ENCODE measurements at regions not wholly inside any gene's neighbourhood (a gene's known extent, or its start where the extent isn't known, plus 50 kb on each side); places are given as distances from the start of the nearest gene placed in this dataset.

GRCh38 chr9:687994-688393, 153.5 kb upstream of the DMRT1 start:
- Histone ChIP-seq H3K4me2 (no peak overlapping the region), H3K9ac (no peak overlapping the region), H3K36me3 (replicated peaks in 1 of 2; ENCODE audit: control insufficient read depth in 1 of 2, insufficient read depth in 2 of 2, low read length in 1 of 2) (no peaks in the 10 kb centered on the region), H3K27ac (ENCODE audit: low read depth in 2 of 2, low read length in 1 of 2) (no peak overlapping the region), H3F3A (replicated peaks; ENCODE audit: insufficient read depth) (peaks cover 31% of the 10 kb centered on the region), H4K20me1 (ENCODE audit: insufficient read depth) (no peaks in the 10 kb centered on the region), H3K4me1 (ENCODE audit: control insufficient read depth in 1 of 2, insufficient read depth in 2 of 2, low read depth in 1 of 2, low read length in 1 of 2) (no peaks in the 10 kb centered on the region; a peak in 2 of 4 replicates), H3K4me3 (ENCODE audit: low read depth in 2 of 2, low read length in 1 of 2) (no peak overlapping the region), H3K27me3 (ENCODE audit: insufficient read depth) (no peaks in the 10 kb centered on the region), H3K9me2 (no peaks in the 10 kb centered on the region), H3K79me2 (ENCODE audit: insufficient read depth) (no peaks in the 10 kb centered on the region), H3K9me3 (no peaks in the 10 kb centered on the region), H2AFZ (ENCODE audit: low read depth) (no peak overlapping the region)
- TF ChIP-seq POLR2AphosphoS5 (IDR thresholded peaks at IDR 0.05; ENCODE audit: low read depth, low read length) (no peak), RAD21 (IDR thresholded peaks at IDR 0.05; ENCODE audit: low read length) (no peak), RFX5 (IDR thresholded peaks at IDR 0.05; ENCODE audit: low read length) (no peak), TCF12 (IDR thresholded peaks at IDR 0.05) (no peak), SMC3 (IDR thresholded peaks at IDR 0.05; ENCODE audit: low read depth, low read length) (no peak), SIN3A (IDR thresholded peaks at IDR 0.05; ENCODE audit: borderline replicate concordance, low read depth, low read length) (no peak), RXRA (IDR thresholded peaks at IDR 0.05; ENCODE audit: borderline replicate concordance, low read depth) (no peak), EZH2phosphoT487 (IDR thresholded peaks at IDR 0.05; ENCODE audit: borderline replicate concordance, low read depth) (no peak), MAX (IDR thresholded peaks at IDR 0.05; ENCODE audit: low read depth) (no peak), USF2 (IDR thresholded peaks at IDR 0.05; ENCODE audit: borderline replicate concordance, low read depth, low read length) (no peak), PBX3 (IDR thresholded peaks at IDR 0.05) (no peak), TAF1 (IDR thresholded peaks at IDR 0.05; ENCODE audit: borderline replicate concordance, low read depth, low read length) (no peak), ZBTB33 (IDR thresholded peaks at IDR 0.05; ENCODE audit: borderline replicate concordance, low read depth) (no peak), JUND (IDR thresholded peaks at IDR 0.05) (no peak), MEF2A (IDR thresholded peaks at IDR 0.05; ENCODE audit: borderline replicate concordance, low read depth) (no peak)
- POLR2A ChIA-PET = no interaction called here
- CTCF ChIA-PET = no interaction called here
- WGBS (ENCODE audit: low lambda C conversion rate) = 46% methylated on average over 4 of the region's 4 CpGs
- no peak for DNase-seq

Measured in SK-N-SH (cell line).